HG03159 (cell line): ENCODE measurements at regions not wholly inside any gene's neighbourhood (a gene's known extent, or its start where the extent isn't known, plus 50 kb on each side); places are given as distances from the start of the nearest gene placed in this dataset.
A peak's percentile ranks its signal among the peaks of the same experiment; 100 is the strongest.

Source experiments
- ATAC-seq: cut with Tn5 transposase; IDR thresholded peaks from one replicate; pipeline ENCODE4 v1.9.1; 2021; ENCODE audit warnings: mild to moderate bottlenecking, moderate library complexity; ENCODE audit not compliant: unreplicated experiment

DNA sequence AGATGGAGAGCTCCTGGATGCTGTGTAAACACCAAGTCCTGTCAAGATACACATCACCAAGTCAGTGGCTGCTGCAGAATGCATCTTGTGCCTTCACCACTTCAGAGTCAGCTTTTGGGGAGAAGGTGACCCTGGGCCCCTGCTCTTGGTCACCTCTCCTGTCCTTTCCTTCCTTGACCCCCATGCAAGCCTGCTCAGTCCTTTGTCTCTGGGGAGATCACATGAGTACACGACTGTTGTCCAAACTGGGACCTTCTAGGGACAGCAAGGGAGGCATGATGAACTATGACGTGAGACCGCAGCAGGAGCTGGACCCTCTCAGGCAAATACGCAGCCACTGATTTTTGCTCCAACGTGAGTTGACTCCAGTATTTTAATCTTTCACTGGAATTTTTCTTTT is 706.9 kb upstream of the ID2 start:
- no peak for ATAC-seq

DNA sequence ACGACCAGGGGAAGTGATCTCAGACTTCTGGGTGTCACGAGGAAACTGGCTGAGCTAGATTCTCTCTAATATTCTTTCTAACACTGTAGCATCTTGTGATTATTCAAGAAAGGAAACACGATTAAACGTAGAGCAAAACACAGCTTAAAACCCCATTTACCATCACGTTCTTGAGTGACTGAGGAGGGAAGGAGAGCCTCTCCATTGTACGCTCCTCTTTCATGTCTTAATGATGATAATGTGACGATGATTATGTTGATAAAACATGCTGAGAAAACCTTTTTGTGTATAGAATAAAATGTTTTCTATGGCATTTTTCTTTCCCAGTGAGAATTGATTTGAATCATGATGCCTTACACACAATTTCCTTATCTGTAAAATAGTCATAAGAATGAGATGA is 705.6 kb upstream of the ID2 start:
- ATAC-seq: no peak

DNA sequence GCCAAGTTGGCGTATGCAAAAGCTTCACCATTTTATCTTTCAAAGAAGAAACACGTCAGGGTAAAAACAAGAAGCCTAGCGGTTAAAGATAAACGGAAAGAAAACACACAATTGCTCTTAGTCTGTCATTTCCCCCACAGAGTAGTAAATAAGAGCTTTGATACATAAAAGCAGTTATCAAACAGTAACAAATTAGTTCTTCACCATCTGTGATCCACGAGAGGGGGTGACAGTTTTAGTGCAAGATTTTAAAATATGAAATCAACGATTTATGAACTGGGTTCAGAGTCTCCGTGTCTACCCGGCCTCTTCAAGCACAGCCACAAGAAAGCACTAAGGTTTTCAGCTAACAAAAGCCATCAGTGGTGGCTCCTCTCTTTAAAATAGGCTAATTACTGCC is 703.9 kb upstream of the ID2 start:
- ATAC-seq: no peak

DNA sequence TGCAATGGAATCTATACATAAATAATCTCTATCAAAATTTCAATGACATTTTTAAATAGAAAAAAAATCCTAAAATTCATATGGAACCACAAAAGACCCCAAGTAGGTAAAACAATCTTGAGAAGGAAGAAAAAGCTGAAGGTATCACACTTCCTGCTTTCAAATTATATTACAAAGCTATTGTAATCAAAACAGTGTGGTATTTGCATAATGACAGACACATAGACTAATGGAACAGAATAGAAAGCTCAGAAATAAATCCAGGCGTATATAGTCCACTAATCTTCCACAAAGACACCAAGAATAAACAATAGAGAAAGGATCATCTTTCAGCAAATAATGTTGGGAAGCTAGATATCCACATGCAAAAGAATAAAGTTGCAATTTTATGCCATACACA is 699.8 kb upstream of the ID2 start:
- no peak for ATAC-seq

GRCh38 chr2:7983451-7983850 is 698.4 kb upstream of the ID2 start:
- ATAC-seq: no peak

GRCh38 chr2:7983912-7984311 is 697.9 kb upstream of the ID2 start:
- ATAC-seq: no peak

- ATAC-seq: peak; percentile 65
Measured at GRCh38 chr2:7984693-7985353, 697.0 kb upstream of the ID2 start.

DNA sequence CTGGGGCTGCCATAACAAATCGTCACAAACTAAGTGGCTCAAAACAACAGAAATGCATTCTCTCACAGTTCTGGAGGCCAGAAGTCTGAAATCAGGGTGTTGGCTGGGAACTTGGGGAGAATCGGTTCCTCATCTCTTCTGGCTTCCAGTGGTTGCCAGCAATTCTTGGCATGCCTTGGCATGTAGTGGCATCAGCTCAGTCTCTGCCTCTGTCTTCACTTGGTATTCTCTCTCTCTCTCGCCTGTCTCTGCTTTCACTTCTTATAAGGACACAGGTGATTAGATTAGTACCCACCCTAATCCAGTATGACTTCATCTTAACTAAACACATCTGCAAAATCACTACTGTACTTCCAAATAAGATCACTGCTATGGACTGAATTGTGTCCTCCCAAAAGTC is 695.4 kb upstream of the ID2 start:
- no peak for ATAC-seq

DNA sequence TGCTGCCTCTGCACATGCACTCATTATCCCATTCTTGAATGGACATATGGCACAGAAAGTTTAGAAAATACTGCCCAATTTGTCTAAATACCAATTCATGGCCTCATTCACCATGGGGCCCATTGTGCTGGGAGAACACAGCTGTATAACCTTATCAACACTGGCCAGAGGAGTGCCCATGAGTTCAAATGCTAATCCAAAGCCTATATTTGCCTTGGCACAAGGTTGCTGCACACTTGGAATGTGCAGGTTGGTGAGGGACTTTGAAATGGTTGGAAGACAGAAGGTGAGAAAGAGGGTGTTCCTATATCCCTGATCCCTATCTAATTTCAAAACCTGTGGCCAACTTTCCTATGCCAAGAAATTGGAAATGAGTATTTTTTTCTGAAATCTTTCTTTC is 693.9 kb upstream of the ID2 start:
- no peak for ATAC-seq

DNA sequence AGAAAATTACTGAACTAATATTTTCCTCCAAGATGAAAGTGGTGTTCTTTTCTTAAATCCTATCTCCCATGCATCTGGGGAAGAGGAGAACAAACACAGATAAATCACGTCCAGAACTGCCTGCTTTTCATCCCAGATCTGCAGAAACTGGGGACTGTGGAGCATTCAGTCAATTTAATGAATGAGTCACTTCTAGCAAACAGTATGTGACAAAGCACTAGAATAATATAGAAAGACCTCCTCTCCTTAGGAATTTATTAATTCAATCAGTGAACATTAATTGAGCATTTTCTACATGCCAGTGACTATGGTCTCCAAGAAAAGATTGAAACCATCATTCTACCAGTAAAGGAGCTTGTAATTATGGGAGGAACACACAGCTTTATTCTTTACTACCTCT is 693.4 kb upstream of the ID2 start:
- no peak for ATAC-seq

GRCh38 chr2:7989823-7990222 is 692.0 kb upstream of the ID2 start:
- ATAC-seq: no peak

GRCh38 chr2:7992612-7993602 is 688.9 kb upstream of the ID2 start:
- ATAC-seq: no peak

- ATAC-seq: no peak
Measured at GRCh38 chr2:7994397-7994951, 687.4 kb upstream of the ID2 start.

GRCh38 chr2:7997279-7997678 is 684.6 kb upstream of the ID2 start:
- ATAC-seq: no peak

DNA sequence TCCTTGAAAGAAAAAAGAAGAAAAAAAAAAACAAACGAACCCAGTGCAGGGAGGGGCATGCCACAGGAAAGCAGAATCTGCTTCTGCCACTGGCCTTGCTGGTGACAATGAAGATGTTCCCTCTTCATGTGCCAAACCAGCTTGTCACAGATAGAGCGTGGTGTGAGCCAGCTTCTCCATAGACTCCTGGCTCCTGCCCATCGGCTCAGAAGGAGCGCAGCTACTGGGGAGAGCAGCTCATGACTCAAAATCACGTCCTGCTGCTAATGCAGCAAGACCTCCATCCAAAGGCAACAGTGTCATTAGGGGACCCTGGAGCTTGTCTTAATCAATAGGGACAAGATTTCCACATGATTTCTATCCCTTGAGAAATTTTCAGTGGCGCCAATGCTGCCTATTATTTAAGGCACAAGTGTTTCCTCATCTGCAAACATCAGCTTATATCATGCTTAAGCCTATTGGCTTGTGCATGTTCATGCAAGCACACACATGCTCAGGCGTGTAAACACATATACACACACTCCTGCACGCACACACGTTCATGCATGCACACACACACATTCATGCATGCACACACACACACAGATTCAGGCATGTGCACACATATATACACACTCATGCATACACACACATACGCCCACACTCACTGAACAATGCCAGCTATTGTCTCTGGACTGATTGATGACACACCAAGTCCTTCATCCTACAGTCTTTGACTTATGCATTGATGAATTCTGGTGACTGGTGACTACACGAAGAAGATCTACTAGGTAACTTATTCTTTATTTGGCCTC is 682.0 kb upstream of the ID2 start:
- ATAC-seq: no peak

DNA sequence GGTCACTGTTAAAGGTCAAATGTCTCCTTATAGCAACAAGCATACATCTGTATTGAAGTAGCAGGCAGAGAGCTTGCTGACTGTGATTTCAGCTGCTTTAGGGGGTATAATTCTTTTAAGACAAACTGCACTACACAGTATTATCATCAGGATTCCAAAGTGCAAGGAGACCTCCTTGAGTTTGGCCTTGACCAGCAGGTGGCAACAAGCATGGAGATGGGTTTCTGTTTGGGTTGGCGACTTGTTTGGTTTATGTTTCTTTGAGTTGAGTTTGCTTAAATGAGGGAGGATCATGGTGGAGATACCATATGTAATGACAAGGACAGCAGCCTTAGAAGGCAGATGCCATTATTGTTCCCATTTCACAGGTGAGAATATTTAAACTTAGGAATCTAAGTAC is 681.0 kb upstream of the ID2 start:
- ATAC-seq: no peak

- no peak for ATAC-seq
Measured at GRCh38 chr2:8002765-8003393, 679.0 kb upstream of the ID2 start.

DNA sequence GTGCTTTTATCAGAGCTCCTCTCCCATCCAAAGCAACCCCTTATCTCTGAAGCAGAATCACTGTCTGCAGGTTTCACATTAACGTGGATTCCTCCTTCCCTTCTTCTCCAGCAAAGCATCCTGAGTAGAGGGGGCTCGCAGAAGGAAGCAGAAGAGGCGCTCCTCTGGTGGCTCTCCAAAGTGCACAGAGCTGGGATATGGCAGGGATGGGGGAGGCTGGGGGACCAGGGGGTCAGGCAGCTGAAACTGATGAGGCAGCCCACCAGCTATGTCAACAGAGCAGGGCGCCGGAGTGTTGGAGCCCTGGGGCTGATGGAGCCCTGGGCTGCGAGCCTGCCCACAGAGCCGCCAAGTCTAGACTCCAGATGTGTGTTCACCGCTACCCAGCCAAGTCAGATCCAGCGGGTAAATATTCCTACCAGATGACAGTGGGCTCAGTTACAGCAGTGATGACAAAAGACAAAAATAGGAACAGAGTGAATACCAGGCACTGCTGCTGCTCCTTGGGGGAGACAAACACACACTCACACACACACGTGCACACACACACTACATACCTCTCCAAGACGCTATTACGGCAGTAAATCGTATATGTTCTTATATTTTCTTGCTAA is 678.3 kb upstream of the ID2 start:
- ATAC-seq: no peak

- ATAC-seq: no peak
Measured at GRCh38 chr2:8004250-8004681, 677.6 kb upstream of the ID2 start.

GRCh38 chr2:8006181-8006580 is 675.7 kb upstream of the ID2 start:
- ATAC-seq: no peak
